Keratinocyte (primary cell): ENCODE measurements at regions not wholly inside any gene's neighbourhood (a gene's known extent, or its start where the extent isn't known, plus 50 kb on each side); places are given as distances from the start of the nearest gene placed in this dataset.

Experiments used
- DNase-seq: peaks from one replicate; pipeline ENCODE4 v3.0.0-alpha.2; 2011; ENCODE audit warnings: low read depth, missing footprints, low spot score
- FAIRE-seq: peaks from 2 replicates; lab custom pipeline; 2011; peaks lifted over from hg19 to GRCh38; lab: Jason Lieb, UNC
- H2AFZ ChIP-seq: 2 replicates; pipeline ENCODE4 v1.6.0; 2012; ENCODE audit warnings: low read length, control low read depth, inconsistent platforms; ENCODE audit not compliant: control insufficient read depth
- H3K27ac ChIP-seq: 2 replicates; pipeline ENCODE4 v1.5.1; 2011; ENCODE audit warnings: low read length; ENCODE audit not compliant: control insufficient read depth, insufficient read depth
- H3K27me3 ChIP-seq: 3 replicates; pipeline ENCODE4 v1.6.0; 2011; ENCODE audit warnings: low read length; ENCODE audit not compliant: control insufficient read depth, insufficient read depth; ENCODE audit errors: extremely low read depth
- H3K36me3 ChIP-seq, 2 experiments: 2 replicates in 1 of 2; 3 replicates in 1 of 2; pipeline ENCODE4 v1.5.1; 2011; ENCODE audit warnings: low read length in 2 of 2, mild to moderate bottlenecking in 1 of 2; ENCODE audit not compliant: control insufficient read depth in 2 of 2, insufficient read depth in 2 of 2; ENCODE audit errors: extremely low read depth in 1 of 2
- H3K4me1 ChIP-seq: 3 replicates; pipeline ENCODE4 v1.5.1; 2011; ENCODE audit warnings: low read length; ENCODE audit not compliant: control insufficient read depth, insufficient read depth; ENCODE audit errors: extremely low read depth
- H3K4me2 ChIP-seq: 3 replicates; pipeline ENCODE4 v1.6.0; 2011; ENCODE audit warnings: low read depth, low read length; ENCODE audit not compliant: control insufficient read depth, insufficient read depth; ENCODE audit errors: extremely low read depth
- H3K4me3 ChIP-seq, 3 experiments: fragments of 200-600 bp in 1 of 3; sonication (generic) in 1 of 3; 2 replicates in 2 of 3; 3 replicates in 1 of 3; pipeline ENCODE4 v1.5.1; 2011 to 2016; ENCODE audit warnings: low read length in 3 of 3, mild to moderate bottlenecking in 3 of 3, control low read depth in 2 of 3, inconsistent platforms in 1 of 3, low read depth in 1 of 3, mixed read lengths in 1 of 3, mixed run types in 1 of 3, moderate library complexity in 1 of 3; ENCODE audit not compliant: control insufficient read depth in 2 of 3, insufficient read depth in 2 of 3; ENCODE audit errors: extremely low read depth in 1 of 3
- H3K79me2 ChIP-seq: 2 replicates; pipeline ENCODE4 v1.6.0; 2012; ENCODE audit warnings: low read length; ENCODE audit not compliant: control insufficient read depth, insufficient read depth
- H3K9ac ChIP-seq: 3 replicates; pipeline ENCODE4 v1.6.0; 2011; ENCODE audit warnings: low read length; ENCODE audit not compliant: control insufficient read depth, insufficient read depth; ENCODE audit errors: extremely low read depth
- H3K9me1 ChIP-seq: 3 replicates; pipeline ENCODE4 v1.6.0; 2011; ENCODE audit warnings: low read length; ENCODE audit not compliant: control insufficient read depth, insufficient read depth; ENCODE audit errors: extremely low read depth
- H3K9me3 ChIP-seq: 2 replicates; pipeline ENCODE4 v1.5.1; 2012; ENCODE audit warnings: low read depth, low read length; ENCODE audit not compliant: control insufficient read depth
- H4K20me1 ChIP-seq: 3 replicates; pipeline ENCODE4 v1.6.0; 2011; ENCODE audit warnings: low read length; ENCODE audit not compliant: control insufficient read depth, insufficient read depth; ENCODE audit errors: extremely low read depth
- CTCF ChIP-seq, 3 experiments: IDR thresholded peaks in 1 of 3; conservative IDR thresholded peaks in 1 of 3; optimal IDR thresholded peaks in 1 of 3; 2 replicates in 2 of 3; 3 replicates in 1 of 3; pipeline versions ENCODE3 to v1.5.1; 2011; ENCODE audit warnings: low read length in 3 of 3, mild to moderate bottlenecking in 3 of 3, moderate library complexity in 2 of 3, control low read depth in 1 of 3, inconsistent platforms in 1 of 3; ENCODE audit not compliant: insufficient read depth in 2 of 3; ENCODE audit errors: extremely low read depth in 1 of 3
- EZH2 ChIP-seq: IDR thresholded peaks from one replicate; pipeline ENCODE4 v1.6.1; 2012; ENCODE audit warnings: inconsistent platforms, mild to moderate bottlenecking, low read length, moderate library complexity
- dilution Hi-C: fragments of 300-500 bp; cut with MboI; formaldehyde crosslinking; loops from one replicate; pipeline ENCODE4 v1.7.0; 2020; ENCODE audit warnings: low sequenced_read_pairs; ENCODE audit not compliant: extremely low pct_ligation_motif_present

DNA sequence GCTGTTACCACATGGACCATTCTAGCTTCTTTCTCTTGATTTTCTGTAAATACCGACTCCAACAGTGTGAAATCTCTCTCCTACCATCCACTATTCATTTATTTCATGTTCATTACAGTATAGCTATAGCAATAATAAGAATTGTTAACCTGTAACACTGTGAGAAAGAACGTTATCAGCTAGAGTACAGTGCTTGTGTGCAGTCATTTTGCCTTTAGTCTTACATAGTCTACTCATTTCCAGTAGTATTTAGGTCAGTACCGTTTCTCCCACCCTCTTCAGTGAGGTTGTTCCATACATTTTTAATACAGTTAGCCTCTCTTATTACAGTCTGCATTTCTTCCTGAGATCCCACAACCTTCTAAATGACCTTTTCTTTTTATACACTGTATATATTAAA lies 257.1 kb downstream of the LY86 start:
- no peak for TF ChIP-seq CTCF (optimal IDR thresholded peaks at IDR 0.05 in 1 of 3, IDR thresholded peaks at IDR 0.05 in 1 of 3, conservative IDR thresholded peaks at IDR 0.05 in 1 of 3; ENCODE audit: extremely low read depth in 1 of 3, insufficient read depth in 2 of 3, low read length in 3 of 3)
- no peak for TF ChIP-seq EZH2
- FAIRE-seq, result no peak
- Histone ChIP-seq H3K27me3 (no peaks in the 10 kb centered on the region), H3K4me2 (no peak overlapping the region), H3K4me1 (peaks cover 21% of the 10 kb centered on the region), H3K4me3 (no peak overlapping the region), H3K9me1 (no peaks in the 10 kb centered on the region), H2AFZ (no peak overlapping the region), H4K20me1 (no peaks in the 10 kb centered on the region), H3K9ac (no peak overlapping the region), H3K79me2 (no peaks in the 10 kb centered on the region), H3K36me3 (no peaks in the 10 kb centered on the region), H3K27ac (no peak overlapping the region), H3K9me3 (no peaks in the 10 kb centered on the region)
- dilution Hi-C loops, result no loop called here
- no peak for DNase-seq

DNA sequence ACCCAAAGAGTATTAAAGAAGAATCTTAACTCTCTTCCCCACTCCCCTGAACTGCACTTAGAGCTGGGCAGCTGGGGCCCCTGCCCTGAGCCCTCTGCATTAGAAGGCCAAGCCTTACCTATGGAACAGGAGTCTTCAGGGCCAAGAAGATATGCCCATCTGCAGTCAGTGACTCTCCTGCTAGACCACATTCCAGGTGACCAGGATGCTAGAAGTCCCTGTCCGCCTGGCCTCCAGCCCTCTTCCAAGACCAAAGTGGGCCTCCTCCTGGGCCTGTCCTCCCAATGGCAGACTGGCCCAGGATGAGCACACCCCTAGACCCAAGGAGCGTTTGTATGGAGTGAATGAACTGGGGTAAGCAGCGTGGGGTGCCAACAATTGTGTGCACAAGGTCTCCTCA lies 259.1 kb downstream of the LY86 start:
- dilution Hi-C loops, result no loop called here
- H3K4me2 ChIP-seq, result no peak overlapping the region
- no peaks in the 10 kb centered on the region for H3K27me3 ChIP-seq
- TF ChIP-seq CTCF (optimal IDR thresholded peaks at IDR 0.05 in 1 of 3, IDR thresholded peaks at IDR 0.05 in 1 of 3, conservative IDR thresholded peaks at IDR 0.05 in 1 of 3; ENCODE audit: extremely low read depth in 1 of 3, insufficient read depth in 2 of 3, low read length in 3 of 3), result no peak
- no peak for TF ChIP-seq EZH2
- no peaks in the 10 kb centered on the region for H3K9me1 ChIP-seq
- no peaks in the 10 kb centered on the region for H3K36me3 ChIP-seq
- H3K27ac ChIP-seq, result no peak overlapping the region
- H2AFZ ChIP-seq, result no peak overlapping the region
- H3K4me1 ChIP-seq, result peaks cover 21% of the 10 kb centered on the region
- no peaks in the 10 kb centered on the region for H3K79me2 ChIP-seq
- no peak overlapping the region for H3K4me3 ChIP-seq
- H3K9me3 ChIP-seq, result no peaks in the 10 kb centered on the region
- no peak for FAIRE-seq
- H4K20me1 ChIP-seq, result no peaks in the 10 kb centered on the region
- no peak for DNase-seq
- H3K9ac ChIP-seq, result no peak overlapping the region
